ENCODE measurements at regions not wholly inside any gene's neighbourhood (a gene's known extent, or its start where the extent isn't known, plus 50 kb on each side); places are given as distances from the start of the nearest gene placed in this dataset.

DNA sequence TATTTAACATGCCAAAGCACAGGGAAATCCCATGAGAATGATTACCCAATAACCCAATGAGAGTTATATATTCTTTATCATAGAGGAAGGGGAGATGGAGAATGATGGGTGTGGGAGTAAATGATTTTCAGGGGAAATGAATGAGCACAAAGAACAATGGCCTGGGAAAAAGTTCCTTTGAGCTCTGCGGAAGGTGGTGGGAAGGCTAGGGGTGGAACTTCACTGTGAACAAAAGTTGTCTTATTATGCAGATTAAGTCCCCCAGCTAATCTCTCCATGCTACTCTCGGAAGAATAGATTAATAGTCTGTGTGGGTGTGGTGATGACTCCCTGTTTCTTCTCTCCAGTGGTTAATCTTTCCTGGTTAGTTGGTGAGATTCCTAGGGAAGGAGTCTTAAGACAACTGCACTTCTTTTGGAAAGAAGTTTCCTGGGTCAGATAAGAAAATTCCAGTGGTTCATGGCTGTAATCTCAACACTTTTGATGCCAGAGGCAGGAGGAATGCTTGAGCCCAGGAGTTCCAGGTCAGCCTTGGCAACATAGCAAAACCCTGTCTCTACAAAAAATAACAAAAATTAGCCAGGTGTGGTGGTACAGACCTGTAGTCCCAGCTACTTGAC lies 71.6 kb downstream of the DNTTIP2 start:
- H3K4me1 ChIP-seq: peaks cover 0 to 29% (median 11%) of the 10 kb centered on the region in 10 experiments; a peak in 11 of 20 replicates
- H4K20me1 ChIP-seq: no peaks in the 10 kb centered on the region
- peaks cover 0 to 60% (median 9%) of the 10 kb centered on the region in 11 experiments; a peak in 10 of 22 replicates for H3K36me3 ChIP-seq
- H3K4me2 ChIP-seq: no peak overlapping the region
- H3K4me3 ChIP-seq: no peak overlapping the region
- no peaks in the 10 kb centered on the region for H3K27me3 ChIP-seq
- H3K9me3 ChIP-seq (replicated peaks in 1 of 11): peaks cover 21 to 43% (median 28%) of the 10 kb centered on the region in 11 experiments
- no peak for TF ChIP-seq Cebpa-rat (IDR thresholded peaks at IDR 0.05)
- no peak overlapping the region for H3K9ac ChIP-seq
- H3K27ac ChIP-seq: no peak overlapping the region

DNA sequence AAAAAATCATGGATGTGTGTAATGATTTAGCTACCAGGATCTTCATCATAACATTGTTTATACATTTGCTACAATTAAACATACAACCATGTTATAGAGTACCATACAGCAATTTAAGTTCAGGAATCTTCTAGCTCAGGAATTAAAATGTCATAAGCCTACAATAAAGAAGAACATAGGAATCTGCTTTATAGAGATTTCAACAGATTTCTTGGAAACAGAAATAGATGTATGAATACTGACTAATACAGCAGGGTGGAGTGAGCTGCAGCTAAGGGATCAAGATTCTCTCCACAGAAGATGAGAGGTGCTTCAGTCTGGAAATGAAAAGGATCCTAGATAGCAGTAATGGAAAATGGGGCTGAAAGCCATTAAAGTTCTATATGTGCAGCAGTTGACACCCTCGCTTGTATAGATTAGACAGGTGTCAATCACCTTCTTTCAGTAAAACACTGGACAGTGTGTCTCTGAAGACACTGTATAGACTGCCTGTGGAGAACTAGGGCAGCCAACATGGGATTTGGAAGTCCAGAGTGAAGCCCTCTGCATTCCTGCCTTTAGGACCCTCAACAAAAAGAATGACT lies 73.9 kb downstream of the DNTTIP2 start:
- Histone ChIP-seq H3K9ac (no peak overlapping the region), H3K4me3 (no peak overlapping the region), H4K20me1 (no peaks in the 10 kb centered on the region), H3K27ac (no peak overlapping the region), H3K4me2 (peak overlapping the region in 1 of 11 experiments; percentile 3; a peak in 2 of 22 replicates), H3K9me3 (replicated peaks in 1 of 11) (peaks cover 21 to 39% (median 28%) of the 10 kb centered on the region in 11 experiments), H3K4me1 (peaks cover 0 to 11% (median 0%) of the 10 kb centered on the region in 10 experiments; a peak in 5 of 20 replicates), H3K36me3 (peaks cover 0 to 59% (median 9%) of the 10 kb centered on the region in 11 experiments; a peak in 10 of 22 replicates), H3K27me3 (no peaks in the 10 kb centered on the region)
- TF ChIP-seq Cebpa-rat (IDR thresholded peaks at IDR 0.05): no peak

DNA sequence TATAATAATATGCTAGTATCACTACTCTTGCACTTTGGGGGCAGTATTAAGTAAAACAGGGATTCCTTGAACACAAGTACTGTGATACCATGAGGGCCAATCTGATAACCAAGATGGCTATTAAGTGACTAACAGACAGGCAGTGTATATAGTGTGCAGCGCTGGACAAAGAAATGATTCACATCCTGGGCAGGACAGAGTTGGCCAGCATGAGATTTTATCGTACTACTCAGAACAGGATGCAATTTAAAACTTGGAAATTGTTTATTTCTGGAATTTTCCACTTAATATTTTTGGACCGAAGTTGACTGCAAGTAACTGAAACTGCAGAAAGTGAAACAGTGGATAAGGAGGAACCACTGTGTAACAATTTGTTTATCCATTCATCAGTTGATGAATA lies 74.6 kb downstream of the DNTTIP2 start:
- H3K27ac ChIP-seq: no peak overlapping the region
- H3K27me3 ChIP-seq: no peaks in the 10 kb centered on the region
- H3K4me1 ChIP-seq: peaks cover 0 to 11% (median 0%) of the 10 kb centered on the region in 10 experiments; a peak in 5 of 20 replicates
- H3K4me3 ChIP-seq: no peak overlapping the region
- peaks cover 0 to 54% (median 9%) of the 10 kb centered on the region in 11 experiments; a peak in 10 of 22 replicates for H3K36me3 ChIP-seq
- peaks cover 21 to 32% (median 27%) of the 10 kb centered on the region in 11 experiments for H3K9me3 ChIP-seq (replicated peaks in 1 of 11)
- peak overlapping the region in 2 of 11 experiments; percentile 3 to 22; a peak in 3 of 22 replicates for H3K4me2 ChIP-seq
- no peak overlapping the region for H3K9ac ChIP-seq
- H4K20me1 ChIP-seq: no peaks in the 10 kb centered on the region
- no peak for TF ChIP-seq Cebpa-rat (IDR thresholded peaks at IDR 0.05)

DNA sequence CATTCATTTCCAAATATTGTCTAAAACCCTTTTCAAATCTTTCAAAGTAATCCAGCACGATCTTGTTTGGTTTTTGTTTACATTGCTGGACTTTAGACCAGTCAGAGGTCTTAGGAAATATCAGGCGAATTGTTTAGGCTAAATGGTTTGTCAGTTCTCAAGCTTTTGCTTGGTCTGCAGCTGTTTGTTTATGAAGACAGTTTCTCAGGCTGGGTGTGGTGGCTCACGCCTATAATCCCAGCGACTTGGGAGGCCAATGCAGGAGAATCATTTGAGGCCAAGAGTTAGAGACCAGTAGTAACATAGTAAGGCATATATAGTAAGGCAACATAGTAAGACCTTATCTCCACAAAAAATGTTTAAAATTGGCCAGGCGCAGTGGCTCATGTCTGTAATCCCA lies 77.5 kb downstream of the DNTTIP2 start:
- Histone ChIP-seq H3K27me3 (no peaks in the 10 kb centered on the region), H3K9me3 (replicated peaks in 1 of 11) (peaks cover 0 to 19% (median 7%) of the 10 kb centered on the region in 11 experiments; a peak in 12 of 22 replicates), H3K4me2 (no peak overlapping the region), H3K27ac (no peak overlapping the region), H3K36me3 (peaks cover 0 to 39% (median 0%) of the 10 kb centered on the region in 11 experiments; a peak in 4 of 22 replicates), H3K4me3 (no peak overlapping the region), H4K20me1 (no peaks in the 10 kb centered on the region), H3K9ac (no peak overlapping the region), H3K4me1 (peaks cover 0 to 11% (median 0%) of the 10 kb centered on the region in 10 experiments; a peak in 5 of 20 replicates)
- TF ChIP-seq Cebpa-rat (IDR thresholded peaks at IDR 0.05): no peak

DNA sequence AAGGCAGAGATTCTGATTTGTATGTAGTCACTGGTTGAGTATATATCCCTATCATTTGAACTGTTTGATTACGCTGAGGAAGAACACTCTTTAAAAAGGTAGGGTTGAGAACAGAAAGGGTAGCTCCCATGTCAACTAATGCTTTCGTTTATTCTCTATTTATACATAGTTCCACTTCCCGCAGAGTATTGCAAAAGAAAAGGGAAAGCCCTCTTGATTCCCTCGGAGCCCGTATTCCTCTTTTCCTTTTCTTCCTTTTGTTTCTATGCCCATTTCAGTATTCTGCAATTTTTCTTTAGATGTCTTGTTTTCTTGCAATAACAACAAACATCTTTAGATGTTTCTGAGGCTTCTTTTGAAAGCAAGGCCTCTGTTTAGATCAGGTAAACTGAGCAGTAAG lies 78.2 kb downstream of the DNTTIP2 start:
- H3K4me1 ChIP-seq: peaks cover 0 to 11% (median 0%) of the 10 kb centered on the region in 10 experiments; a peak in 5 of 20 replicates
- H3K27ac ChIP-seq: no peak overlapping the region
- no peaks in the 10 kb centered on the region for H4K20me1 ChIP-seq
- peaks cover 0 to 17% (median 6%) of the 10 kb centered on the region in 11 experiments; a peak in 12 of 22 replicates for H3K9me3 ChIP-seq (replicated peaks in 1 of 11)
- no peaks in the 10 kb centered on the region for H3K27me3 ChIP-seq
- H3K9ac ChIP-seq: no peak overlapping the region
- no peak for TF ChIP-seq Cebpa-rat (IDR thresholded peaks at IDR 0.05)
- H3K36me3 ChIP-seq: peaks cover 0 to 34% (median 0%) of the 10 kb centered on the region in 11 experiments; a peak in 3 of 22 replicates
- H3K4me2 ChIP-seq: no peak overlapping the region
- no peak overlapping the region for H3K4me3 ChIP-seq

DNA sequence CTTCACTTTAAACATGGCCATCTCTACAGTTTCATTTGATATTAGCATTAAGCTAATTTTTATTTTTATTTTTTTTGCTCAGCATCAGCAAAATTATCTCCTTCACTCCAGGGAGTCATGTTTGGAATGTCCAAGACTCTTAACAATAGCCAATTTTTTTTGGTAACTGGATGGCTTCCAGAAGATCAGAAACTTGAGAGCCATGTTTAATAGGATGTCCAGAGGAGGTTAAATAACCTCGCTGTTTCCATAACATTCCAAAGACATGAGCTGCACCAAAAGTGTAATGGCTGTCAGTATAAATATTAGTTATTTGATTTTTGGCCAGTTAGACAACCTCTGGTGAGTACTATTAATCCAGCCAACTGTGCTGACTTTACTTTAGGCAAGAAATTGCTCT lies 80.7 kb downstream of the DNTTIP2 start:
- TF ChIP-seq Cebpa-rat (IDR thresholded peaks at IDR 0.05): no peak
- no peak overlapping the region for H3K4me2 ChIP-seq
- H3K9me3 ChIP-seq (replicated peaks in 1 of 11): peaks cover 0 to 17% (median 6%) of the 10 kb centered on the region in 11 experiments; a peak in 12 of 22 replicates
- no peaks in the 10 kb centered on the region for H4K20me1 ChIP-seq
- peaks cover 0 to 32% (median 0%) of the 10 kb centered on the region in 11 experiments; a peak in 2 of 22 replicates for H3K36me3 ChIP-seq
- H3K4me1 ChIP-seq: peaks cover 0 to 4% (median 0%) of the 10 kb centered on the region in 10 experiments; a peak in 1 of 20 replicates
- H3K27me3 ChIP-seq: no peaks in the 10 kb centered on the region
- H3K9ac ChIP-seq: no peak overlapping the region
- no peak overlapping the region for H3K4me3 ChIP-seq
- no peak overlapping the region for H3K27ac ChIP-seq

DNA sequence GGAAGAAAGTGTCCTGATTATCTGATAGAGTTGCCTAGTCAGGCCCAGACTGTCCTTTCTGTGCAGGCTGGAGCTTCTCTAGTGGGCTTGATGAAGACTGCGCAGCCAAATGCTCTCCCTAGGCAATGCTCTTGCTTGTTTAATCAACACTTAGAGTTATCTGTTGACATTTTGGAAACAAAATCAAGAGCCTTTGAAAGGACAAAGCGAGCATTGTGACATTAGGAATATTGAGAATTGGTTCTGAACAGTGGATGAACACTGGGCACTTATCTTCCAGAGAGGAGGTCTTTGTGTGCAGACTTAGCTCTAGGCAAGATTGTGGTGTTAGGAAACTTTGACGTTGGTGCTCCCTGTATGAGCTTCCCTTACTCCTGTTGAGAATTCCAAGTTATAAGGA lies 94.5 kb downstream of the DNTTIP2 start:
- Histone ChIP-seq H3K4me2 (no peak overlapping the region), H3K27me3 (no peaks in the 10 kb centered on the region), H3K9ac (no peak overlapping the region), H3K4me1 (0 out of 20 replicates have a peak, but pooled peaks cover 0 to 4% (median 0%) of the 10 kb centered on the region in 10 experiments), H3K36me3 (peaks cover 0 to 14% (median 0%) of the 10 kb centered on the region in 11 experiments; a peak in 4 of 22 replicates), H3K27ac (no peak overlapping the region), H3K4me3 (no peak overlapping the region), H4K20me1 (no peaks in the 10 kb centered on the region), H3K9me3 (replicated peaks in 1 of 11) (peaks cover 8 to 29% (median 11%) of the 10 kb centered on the region in 11 experiments; a peak in 16 of 22 replicates)
- TF ChIP-seq Cebpa-rat (IDR thresholded peaks at IDR 0.05): no peak

DNA sequence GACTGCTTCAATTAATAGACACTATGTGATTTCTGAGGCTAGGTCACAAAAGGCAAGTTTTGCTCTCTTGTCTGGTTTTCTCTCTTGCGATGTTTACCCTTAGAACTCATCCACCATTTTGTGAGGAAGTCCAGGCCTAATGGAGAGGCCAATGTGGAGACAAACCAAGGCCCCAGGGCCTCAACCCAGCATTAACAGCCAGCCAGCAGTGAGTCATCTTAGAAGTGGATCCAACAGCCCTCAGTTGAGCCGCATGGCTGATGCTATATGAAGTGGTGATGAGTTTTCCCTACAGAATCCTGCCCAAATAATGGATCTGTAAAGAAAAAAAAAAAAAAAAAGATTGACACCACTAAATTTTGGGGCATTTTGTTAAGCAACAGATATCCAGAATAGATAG lies 95.1 kb downstream of the DNTTIP2 start:
- Histone ChIP-seq H3K36me3 (peaks cover 0 to 14% (median 0%) of the 10 kb centered on the region in 11 experiments; a peak in 3 of 22 replicates), H3K9ac (no peak overlapping the region), H3K27me3 (no peaks in the 10 kb centered on the region), H3K4me3 (no peak overlapping the region), H3K4me2 (no peak overlapping the region), H4K20me1 (no peaks in the 10 kb centered on the region), H3K27ac (no peak overlapping the region), H3K9me3 (replicated peaks in 1 of 11) (peaks cover 6 to 26% (median 8%) of the 10 kb centered on the region in 11 experiments; a peak in 15 of 22 replicates), H3K4me1 (0 out of 20 replicates have a peak, but pooled peaks cover 0 to 4% (median 0%) of the 10 kb centered on the region in 10 experiments)
- TF ChIP-seq Cebpa-rat (IDR thresholded peaks at IDR 0.05): no peak
